ENCODE measurements at regions not wholly inside any gene's neighbourhood (a gene's known extent, or its start where the extent isn't known, plus 50 kb on each side); places are given as distances from the start of the nearest gene placed in this dataset.

DNA sequence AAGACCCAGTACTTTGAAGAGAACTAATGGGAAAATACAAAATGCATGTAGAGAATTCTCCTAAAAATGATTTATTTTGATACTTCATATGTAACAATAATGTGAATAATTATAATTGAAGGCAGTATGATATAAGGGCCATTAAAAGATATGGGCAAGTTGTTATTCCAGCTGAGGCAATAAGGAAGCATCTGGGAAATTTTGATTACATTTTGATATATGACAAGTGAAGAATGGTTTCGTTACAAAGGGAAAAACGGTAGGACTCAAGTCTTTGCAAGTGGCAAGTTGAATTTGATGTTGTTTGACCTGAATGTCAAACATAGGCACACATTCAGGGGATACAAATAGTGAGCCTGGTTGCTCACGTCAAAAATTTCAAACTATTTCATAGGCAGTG, 137.9 kb upstream of the TP63 start:
- H3K27me3 Mint-ChIP-seq (ENCODE audit: insufficient read depth, low read depth, poor library complexity): peaks cover 4% of the 10 kb centered on the region
- ATAC-seq (no peak), DNase-seq (ENCODE audit: low spot score) (no peak)
- Histone ChIP-seq H3K36me3 (ENCODE audit: insufficient read depth) (no peaks in the 10 kb centered on the region), H3K27me3 (ENCODE audit: insufficient read depth) (no peaks in the 10 kb centered on the region), H3K79me2 (replicated peaks; ENCODE audit: insufficient read depth) (no peaks in the 10 kb centered on the region), H3K27ac (ENCODE audit: low read depth) (no peak overlapping the region), H3F3A (replicated peaks; ENCODE audit: low read depth) (no peaks in the 10 kb centered on the region), H3K9me2 (ENCODE audit: insufficient read depth) (peaks cover 5% of the 10 kb centered on the region; the same call in 1 of the 2 replicates), H3K4me3 (no peak overlapping the region), H4K20me1 (replicated peaks; ENCODE audit: insufficient read depth) (no peaks in the 10 kb centered on the region), H3K4me1 (ENCODE audit: insufficient read depth) (no peaks in the 10 kb centered on the region), H2AFZ (no peak overlapping the region), H3K4me2 (no peak overlapping the region)
- no peak overlapping the region for H3K4me3 Mint-ChIP-seq
- no peaks in the 10 kb centered on the region for H3K36me3 Mint-ChIP-seq (ENCODE audit: low read depth)
- no peaks in the 10 kb centered on the region for H3K4me1 Mint-ChIP-seq
- H3K9me3 Mint-ChIP-seq: no peaks in the 10 kb centered on the region
- TF ChIP-seq, protein P1, sequence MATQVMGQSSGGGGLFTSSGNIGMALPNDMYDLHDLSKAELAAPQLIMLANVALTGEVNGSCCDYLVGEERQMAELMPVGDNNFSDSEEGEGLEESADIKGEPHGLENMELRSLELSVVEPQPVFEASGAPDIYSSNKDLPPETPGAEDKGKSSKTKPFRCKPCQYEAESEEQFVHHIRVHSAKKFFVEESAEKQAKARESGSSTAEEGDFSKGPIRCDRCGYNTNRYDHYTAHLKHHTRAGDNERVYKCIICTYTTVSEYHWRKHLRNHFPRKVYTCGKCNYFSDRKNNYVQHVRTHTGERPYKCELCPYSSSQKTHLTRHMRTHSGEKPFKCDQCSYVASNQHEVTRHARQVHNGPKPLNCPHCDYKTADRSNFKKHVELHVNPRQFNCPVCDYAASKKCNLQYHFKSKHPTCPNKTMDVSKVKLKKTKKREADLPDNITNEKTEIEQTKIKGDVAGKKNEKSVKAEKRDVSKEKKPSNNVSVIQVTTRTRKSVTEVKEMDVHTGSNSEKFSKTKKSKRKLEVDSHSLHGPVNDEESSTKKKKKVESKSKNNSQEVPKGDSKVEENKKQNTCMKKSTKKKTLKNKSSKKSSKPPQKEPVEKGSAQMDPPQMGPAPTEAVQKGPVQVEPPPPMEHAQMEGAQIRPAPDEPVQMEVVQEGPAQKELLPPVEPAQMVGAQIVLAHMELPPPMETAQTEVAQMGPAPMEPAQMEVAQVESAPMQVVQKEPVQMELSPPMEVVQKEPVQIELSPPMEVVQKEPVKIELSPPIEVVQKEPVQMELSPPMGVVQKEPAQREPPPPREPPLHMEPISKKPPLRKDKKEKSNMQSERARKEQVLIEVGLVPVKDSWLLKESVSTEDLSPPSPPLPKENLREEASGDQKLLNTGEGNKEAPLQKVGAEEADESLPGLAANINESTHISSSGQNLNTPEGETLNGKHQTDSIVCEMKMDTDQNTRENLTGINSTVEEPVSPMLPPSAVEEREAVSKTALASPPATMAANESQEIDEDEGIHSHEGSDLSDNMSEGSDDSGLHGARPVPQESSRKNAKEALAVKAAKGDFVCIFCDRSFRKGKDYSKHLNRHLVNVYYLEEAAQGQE (IDR thresholded peaks at IDR 0.05; ENCODE audit: unreplicated experiment): no peak
- TF ChIP-seq ZNF331 (CRISPR knock-in tag; IDR thresholded peaks at IDR 0.05; ENCODE audit: low read depth) (no peak), JUNB (IDR thresholded peaks at IDR 0.05; ENCODE audit: unreplicated experiment) (no peak), NANOG (IDR thresholded peaks at IDR 0.05; ENCODE audit: borderline replicate concordance) (no peak), POLR2AphosphoS5 (IDR thresholded peaks at IDR 0.05; ENCODE audit: low read depth) (no peak), CREB1 (CRISPR knock-in tag; IDR thresholded peaks at IDR 0.05; ENCODE audit: low read depth) (no peak)
- TF ChIP-seq, protein P2, sequence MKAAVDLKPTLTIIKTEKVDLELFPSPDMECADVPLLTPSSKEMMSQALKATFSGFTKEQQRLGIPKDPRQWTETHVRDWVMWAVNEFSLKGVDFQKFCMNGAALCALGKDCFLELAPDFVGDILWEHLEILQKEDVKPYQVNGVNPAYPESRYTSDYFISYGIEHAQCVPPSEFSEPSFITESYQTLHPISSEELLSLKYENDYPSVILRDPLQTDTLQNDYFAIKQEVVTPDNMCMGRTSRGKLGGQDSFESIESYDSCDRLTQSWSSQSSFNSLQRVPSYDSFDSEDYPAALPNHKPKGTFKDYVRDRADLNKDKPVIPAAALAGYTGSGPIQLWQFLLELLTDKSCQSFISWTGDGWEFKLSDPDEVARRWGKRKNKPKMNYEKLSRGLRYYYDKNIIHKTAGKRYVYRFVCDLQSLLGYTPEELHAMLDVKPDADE (IDR thresholded peaks at IDR 0.05): no peak
- TF ChIP-seq, protein P3, sequence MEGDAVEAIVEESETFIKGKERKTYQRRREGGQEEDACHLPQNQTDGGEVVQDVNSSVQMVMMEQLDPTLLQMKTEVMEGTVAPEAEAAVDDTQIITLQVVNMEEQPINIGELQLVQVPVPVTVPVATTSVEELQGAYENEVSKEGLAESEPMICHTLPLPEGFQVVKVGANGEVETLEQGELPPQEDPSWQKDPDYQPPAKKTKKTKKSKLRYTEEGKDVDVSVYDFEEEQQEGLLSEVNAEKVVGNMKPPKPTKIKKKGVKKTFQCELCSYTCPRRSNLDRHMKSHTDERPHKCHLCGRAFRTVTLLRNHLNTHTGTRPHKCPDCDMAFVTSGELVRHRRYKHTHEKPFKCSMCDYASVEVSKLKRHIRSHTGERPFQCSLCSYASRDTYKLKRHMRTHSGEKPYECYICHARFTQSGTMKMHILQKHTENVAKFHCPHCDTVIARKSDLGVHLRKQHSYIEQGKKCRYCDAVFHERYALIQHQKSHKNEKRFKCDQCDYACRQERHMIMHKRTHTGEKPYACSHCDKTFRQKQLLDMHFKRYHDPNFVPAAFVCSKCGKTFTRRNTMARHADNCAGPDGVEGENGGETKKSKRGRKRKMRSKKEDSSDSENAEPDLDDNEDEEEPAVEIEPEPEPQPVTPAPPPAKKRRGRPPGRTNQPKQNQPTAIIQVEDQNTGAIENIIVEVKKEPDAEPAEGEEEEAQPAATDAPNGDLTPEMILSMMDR (conservative IDR thresholded peaks at IDR 0.05; ENCODE audit: low read depth in 2 of 2): no peak
- H3K27ac Mint-ChIP-seq: no peak overlapping the region

DNA sequence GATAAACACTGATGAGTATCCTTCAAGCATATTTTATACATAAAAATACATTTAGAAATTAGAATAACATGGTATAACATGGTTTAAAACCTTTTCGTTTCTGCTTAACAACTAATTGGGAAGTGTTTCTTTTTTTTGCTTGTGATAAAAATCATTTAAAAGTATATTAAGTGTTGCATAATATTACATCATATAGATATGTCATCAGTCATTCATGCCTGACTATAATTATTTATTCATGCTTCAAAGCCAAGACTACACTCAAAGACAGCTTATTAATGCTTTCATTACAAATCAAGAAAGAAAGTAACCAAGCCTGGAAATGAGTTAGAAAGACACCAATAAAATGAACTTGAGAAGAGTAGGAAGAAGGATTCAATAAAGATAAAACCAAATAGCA, 136.6 kb upstream of the TP63 start:
- H3K4me3 ChIP-seq: no peak overlapping the region
- H3K79me2 ChIP-seq (replicated peaks; ENCODE audit: insufficient read depth): no peaks in the 10 kb centered on the region
- ATAC-seq (no peak), DNase-seq (ENCODE audit: low spot score) (no peak)
- TF ChIP-seq, protein P2 (IDR thresholded peaks at IDR 0.05): no peak
- no peak for TF ChIP-seq ZNF331 (CRISPR knock-in tag; IDR thresholded peaks at IDR 0.05; ENCODE audit: low read depth)
- H3F3A ChIP-seq (replicated peaks; ENCODE audit: low read depth): no peaks in the 10 kb centered on the region
- H3K27me3 ChIP-seq (ENCODE audit: insufficient read depth): no peaks in the 10 kb centered on the region
- no peaks in the 10 kb centered on the region for H3K36me3 ChIP-seq (ENCODE audit: insufficient read depth)
- H3K27ac ChIP-seq (ENCODE audit: low read depth): no peak overlapping the region
- no peaks in the 10 kb centered on the region for H4K20me1 ChIP-seq (replicated peaks; ENCODE audit: insufficient read depth)
- no peaks in the 10 kb centered on the region for H3K9me3 Mint-ChIP-seq
- no peaks in the 10 kb centered on the region for H3K36me3 Mint-ChIP-seq (ENCODE audit: low read depth)
- no peak overlapping the region for H2AFZ ChIP-seq
- no peaks in the 10 kb centered on the region for H3K4me1 ChIP-seq (ENCODE audit: insufficient read depth)
- H3K4me2 ChIP-seq: no peak overlapping the region
- H3K4me3 Mint-ChIP-seq: no peak overlapping the region
- H3K4me1 Mint-ChIP-seq: no peaks in the 10 kb centered on the region; the same call in 2 of the 3 replicates
- H3K27ac Mint-ChIP-seq: no peak overlapping the region
- no peaks in the 10 kb centered on the region for H3K27me3 Mint-ChIP-seq (ENCODE audit: insufficient read depth, low read depth, poor library complexity)
- peaks cover under 1% of the 10 kb centered on the region; the same call in 1 of the 2 replicates for H3K9me2 ChIP-seq (ENCODE audit: insufficient read depth)
